Neuron (in vitro differentiated cells): ENCODE measurements at regions not wholly inside any gene's neighbourhood (a gene's known extent, or its start where the extent isn't known, plus 50 kb on each side); places are given as distances from the start of the nearest gene placed in this dataset.

ENCODE experiments used
- H2AFZ ChIP-seq: one replicate; pipeline ENCODE4 v1.6.1; 2013; ENCODE audit warnings: low read depth, mild to moderate bottlenecking, inconsistent platforms, low read length, moderate library complexity
- H3K27me3 ChIP-seq: one replicate; pipeline ENCODE4 v1.6.1; 2013; ENCODE audit warnings: low read length; ENCODE audit not compliant: insufficient read depth
- H3K36me3 ChIP-seq: one replicate; pipeline ENCODE4 v1.6.1; 2013; ENCODE audit warnings: low read length; ENCODE audit not compliant: insufficient read depth
- H3K4me1 ChIP-seq: one replicate; pipeline ENCODE4 v1.6.1; 2013; ENCODE audit warnings: low read length; ENCODE audit not compliant: insufficient read depth
- H3K4me3 ChIP-seq: 2 replicates; pipeline ENCODE4 v1.5.1; 2013; ENCODE audit warnings: mild to moderate bottlenecking, low read length, moderate library complexity
- H3K9me3 ChIP-seq: one replicate; pipeline ENCODE4 v1.6.1; 2013; ENCODE audit warnings: low read length

DNA sequence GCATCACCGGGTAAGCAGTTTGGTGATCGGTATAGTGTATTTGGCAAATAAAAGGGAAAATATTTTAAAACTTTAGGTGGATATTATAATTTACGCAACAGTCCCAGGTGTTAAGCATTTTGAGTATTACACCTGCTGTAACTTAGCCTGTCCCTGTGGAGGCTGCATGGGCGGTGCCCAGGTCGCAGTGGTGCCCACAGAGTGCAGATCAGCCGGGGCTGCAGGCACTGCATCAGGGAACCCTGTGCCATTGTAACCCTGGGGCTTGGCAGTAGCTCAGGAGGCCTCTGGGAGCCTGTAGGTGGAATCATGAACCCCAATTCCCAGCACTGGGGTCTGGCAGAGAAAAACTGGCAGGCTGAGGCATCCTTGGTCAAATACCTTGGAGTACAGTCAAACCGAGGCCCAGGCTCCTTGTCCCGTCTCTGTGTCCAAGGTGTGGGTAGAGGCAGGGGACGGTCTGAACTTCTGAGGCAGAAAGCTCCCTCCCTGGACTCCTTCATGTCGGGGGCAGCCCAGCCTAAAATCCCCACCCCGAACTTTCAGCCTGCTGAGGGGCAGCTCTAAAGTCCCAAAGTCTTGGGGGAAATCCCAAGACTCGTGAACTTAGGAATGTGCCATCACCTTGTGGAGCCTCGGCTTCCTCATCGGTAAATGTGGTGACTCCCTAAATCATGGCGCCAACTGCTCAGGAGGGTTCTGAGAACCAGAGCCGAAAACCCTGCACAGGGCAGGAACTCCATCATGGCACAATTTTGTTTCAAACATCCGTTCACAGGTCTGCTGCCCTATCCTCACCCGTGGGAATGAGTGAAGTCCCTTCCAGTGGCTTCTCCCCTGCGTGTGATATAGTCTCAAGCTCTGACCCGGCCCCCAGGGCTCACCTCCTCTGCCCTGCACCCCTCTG is 85.7 kb downstream of the INHBB start:
- H3K36me3 ChIP-seq, result no peaks in the 10 kb centered on the region
- H3K27me3 ChIP-seq, result peaks cover 65% of the 10 kb centered on the region
- H2AFZ ChIP-seq, result no peak overlapping the region
- no peak overlapping the region for H3K4me3 ChIP-seq
- H3K9me3 ChIP-seq, result no peaks in the 10 kb centered on the region
- H3K4me1 ChIP-seq, result no peaks in the 10 kb centered on the region

DNA sequence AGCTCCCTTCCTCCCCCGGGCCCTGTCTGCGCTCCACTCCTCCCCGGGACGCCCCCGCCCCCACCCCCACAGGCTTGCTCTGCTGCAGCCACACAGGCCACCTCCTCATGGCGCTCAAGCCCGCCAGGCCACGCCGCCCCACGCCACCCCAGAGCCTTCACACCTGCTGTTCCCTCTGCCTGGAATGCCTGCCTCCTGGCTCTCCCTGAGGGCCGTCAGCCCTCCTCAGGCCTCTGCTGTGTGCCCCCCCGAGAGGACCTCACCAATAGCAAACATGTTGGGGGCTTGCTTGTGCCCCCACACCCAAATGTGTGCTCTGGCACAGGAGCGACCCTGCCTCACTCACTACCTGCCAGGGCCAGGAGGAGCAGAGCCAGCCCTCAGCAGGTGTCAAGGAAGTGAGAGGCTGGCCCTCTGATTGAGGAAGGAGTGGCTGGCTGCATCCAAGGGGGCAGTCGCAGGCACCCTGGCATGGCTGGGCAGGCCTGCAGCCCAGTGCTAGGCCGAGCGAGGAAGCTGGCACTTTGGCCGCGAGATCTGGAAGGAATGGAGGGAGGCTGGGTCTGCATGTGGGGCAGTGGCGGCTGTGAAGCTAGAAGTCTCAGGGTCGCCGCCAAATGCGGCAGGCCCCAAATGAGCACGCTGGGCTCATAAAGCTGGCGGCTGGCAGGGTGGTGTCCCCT is 86.5 kb downstream of the INHBB start:
- H3K27me3 ChIP-seq, result peaks cover 65% of the 10 kb centered on the region
- no peak overlapping the region for H2AFZ ChIP-seq
- no peaks in the 10 kb centered on the region for H3K9me3 ChIP-seq
- H3K4me3 ChIP-seq, result no peak overlapping the region
- H3K36me3 ChIP-seq, result no peaks in the 10 kb centered on the region
- no peaks in the 10 kb centered on the region for H3K4me1 ChIP-seq

DNA sequence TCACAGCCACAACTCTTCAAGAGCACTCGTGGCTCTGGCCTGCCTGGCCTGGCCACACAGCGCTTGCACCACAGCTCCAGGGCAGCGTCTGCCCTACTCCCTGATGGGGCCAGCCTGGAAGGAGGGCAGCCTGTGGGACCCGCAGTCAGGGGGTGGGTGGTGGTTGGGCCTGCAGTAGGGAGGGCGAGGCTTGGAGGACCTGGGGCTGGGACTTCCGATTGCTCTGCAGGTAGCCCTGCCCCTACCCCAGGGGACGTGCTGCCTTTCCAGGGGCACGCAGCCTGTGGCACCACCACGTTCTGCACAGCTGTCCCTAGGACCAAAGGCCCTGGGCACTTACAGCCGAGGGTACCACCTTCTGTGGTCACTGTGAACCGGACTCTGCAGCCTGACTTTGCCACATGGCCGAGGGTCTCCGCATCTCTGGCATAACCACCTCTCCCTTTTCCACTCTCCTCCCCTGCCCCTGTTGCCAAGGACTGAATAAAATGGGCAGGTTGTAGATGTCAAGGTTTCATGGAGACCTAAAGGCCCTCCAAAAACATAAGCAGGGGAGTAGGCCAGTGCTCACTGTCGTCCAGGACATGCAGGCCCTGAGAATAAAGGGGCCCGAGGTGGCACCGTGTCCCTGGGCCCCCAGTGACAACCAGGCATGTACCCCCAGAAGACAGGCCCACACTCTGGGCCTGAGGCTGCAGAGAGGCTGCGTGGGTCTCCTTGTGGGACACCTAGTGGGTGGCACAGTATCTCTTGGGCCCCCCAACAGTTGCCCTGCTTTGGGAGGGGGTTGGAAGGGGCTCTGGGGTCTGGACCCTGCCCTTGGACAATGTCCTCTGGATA is 87.3 kb downstream of the INHBB start:
- H3K9me3 ChIP-seq, result no peaks in the 10 kb centered on the region
- no peaks in the 10 kb centered on the region for H3K4me1 ChIP-seq
- H3K4me3 ChIP-seq, result no peak overlapping the region
- no peaks in the 10 kb centered on the region for H3K36me3 ChIP-seq
- peaks cover 65% of the 10 kb centered on the region for H3K27me3 ChIP-seq
- H2AFZ ChIP-seq, result no peak overlapping the region

DNA sequence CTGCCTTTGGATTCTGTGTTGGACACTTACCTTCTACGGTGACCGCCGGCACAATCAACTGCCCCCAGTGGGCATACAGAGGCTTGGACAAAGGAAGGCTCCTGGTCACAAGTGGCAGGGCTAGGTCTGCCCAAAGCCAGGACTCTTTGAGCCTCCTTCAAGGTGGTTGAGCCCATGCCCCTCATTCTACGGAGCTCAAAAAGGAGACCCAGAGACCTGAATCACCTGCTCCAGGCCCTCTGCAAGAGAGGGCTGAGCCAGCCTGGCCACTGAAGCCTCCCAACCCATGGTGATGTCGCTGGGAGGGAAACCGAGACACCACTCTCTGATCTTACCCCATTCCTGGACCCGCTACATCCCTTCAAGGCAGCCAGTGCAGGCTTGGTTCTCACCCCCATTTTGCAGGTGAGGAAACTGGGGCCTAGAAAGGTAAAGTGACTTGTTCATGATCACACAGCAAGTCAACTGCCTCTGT is 87.9 kb downstream of the INHBB start:
- Histone ChIP-seq H3K36me3 (no peaks in the 10 kb centered on the region), H3K4me3 (no peak overlapping the region), H3K4me1 (no peaks in the 10 kb centered on the region), H3K27me3 (peaks cover 63% of the 10 kb centered on the region), H3K9me3 (no peaks in the 10 kb centered on the region), H2AFZ (no peak overlapping the region)

DNA sequence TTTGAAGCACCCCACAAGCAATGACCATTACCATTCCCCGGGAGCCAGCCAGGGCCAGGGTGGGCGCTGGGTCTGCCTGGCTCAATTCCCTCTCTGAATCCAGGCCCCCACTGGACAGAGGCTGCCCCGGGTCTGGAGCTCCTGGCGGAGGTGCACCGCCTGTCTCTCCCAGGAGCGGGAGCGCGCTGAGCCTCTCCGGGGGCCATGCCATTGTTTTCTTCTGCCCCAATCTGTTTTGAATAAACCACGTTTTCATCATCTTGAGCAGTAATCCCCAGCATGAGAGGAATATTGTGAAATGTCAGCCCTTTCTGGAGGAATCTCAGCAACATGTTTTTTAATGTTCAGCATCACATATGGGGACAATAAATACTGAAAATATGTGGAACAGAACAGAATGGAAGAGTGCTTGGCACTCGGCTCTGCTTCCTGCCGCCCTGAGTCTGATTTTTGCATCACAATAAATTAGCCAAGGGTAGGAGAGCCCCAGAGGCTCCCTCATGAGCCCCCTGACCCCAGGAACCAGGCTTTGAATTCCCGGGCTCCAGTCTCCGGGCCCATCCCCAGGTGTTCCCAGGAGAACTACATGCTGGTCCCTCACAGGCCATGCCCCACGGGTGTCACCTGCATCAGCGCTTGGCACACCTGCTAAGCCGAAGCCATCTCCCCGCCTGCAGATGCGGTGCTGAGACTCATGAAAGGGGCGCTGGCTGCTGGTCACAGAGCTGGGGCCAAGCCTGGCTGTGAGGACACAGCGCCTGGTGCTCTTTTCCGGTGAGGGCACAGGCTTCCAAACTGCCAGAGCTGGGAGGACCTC is 88.8 kb downstream of the INHBB start:
- Histone ChIP-seq H2AFZ (no peak overlapping the region), H3K4me3 (no peak overlapping the region)

DNA sequence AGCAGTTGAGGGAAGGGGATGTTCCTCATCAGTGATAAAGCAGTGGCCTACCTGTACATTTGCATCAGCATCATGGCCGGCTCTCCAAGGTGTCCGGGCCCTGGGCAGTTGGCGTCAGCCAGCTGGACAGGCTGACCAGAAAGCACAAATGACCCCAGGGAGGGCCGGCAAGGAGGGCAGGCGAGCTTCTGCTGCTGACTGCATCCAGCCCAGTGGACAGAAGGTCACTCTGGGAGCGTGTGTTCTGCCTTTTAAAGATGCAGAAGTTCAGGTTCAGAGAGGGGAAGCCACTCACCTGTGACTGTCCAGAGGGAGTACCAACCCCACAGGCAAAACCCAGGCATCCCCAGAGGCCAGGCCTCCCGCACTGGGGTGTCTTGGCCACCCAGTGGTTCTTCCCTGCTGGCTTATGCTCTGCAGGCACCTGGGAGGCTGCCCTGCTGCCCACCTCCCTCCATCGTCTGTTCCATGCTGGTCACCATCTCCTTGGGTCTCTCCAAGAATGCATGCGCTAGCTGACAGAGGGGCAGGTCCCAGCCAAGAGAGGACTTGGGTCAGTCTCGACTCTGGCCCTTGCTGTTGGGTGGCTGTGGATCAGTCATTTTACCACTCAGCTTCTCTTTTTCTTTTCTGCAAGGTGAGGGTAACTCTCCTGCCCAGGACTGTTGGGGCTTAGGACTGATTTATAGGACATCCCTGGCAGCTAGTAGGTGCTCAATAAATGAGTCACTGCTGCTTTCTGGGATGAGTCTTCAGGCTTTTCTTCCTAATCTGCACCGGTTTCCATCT is 89.9 kb downstream of the INHBB start:
- no peaks in the 10 kb centered on the region for H3K36me3 ChIP-seq
- no peaks in the 10 kb centered on the region for H3K4me1 ChIP-seq
- no peak overlapping the region for H2AFZ ChIP-seq
- peaks cover 66% of the 10 kb centered on the region for H3K27me3 ChIP-seq
- no peak overlapping the region for H3K4me3 ChIP-seq
- H3K9me3 ChIP-seq, result no peaks in the 10 kb centered on the region

More for the DNA sequence above, 88.8 kb downstream of the INHBB start:
- H3K4me1 ChIP-seq, result no peaks in the 10 kb centered on the region
- no peaks in the 10 kb centered on the region for H3K9me3 ChIP-seq
- H3K36me3 ChIP-seq, result no peaks in the 10 kb centered on the region
- peaks cover 65% of the 10 kb centered on the region for H3K27me3 ChIP-seq

DNA sequence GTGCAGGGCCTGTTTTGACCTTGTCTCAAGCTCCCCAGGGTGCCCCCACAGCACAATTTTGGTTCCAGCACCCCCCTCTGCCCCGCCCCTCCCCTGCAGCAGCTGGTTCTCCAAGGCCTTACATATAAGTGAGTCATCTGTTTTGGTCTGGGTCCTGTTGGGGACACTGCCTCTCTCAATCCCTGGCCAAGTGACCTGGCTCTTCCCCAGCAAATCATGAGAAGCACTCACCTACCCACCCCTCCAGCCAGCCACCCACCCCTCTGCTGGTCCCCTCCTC is 90.5 kb downstream of the INHBB start:
- Histone ChIP-seq H3K4me3 (no peak overlapping the region), H3K27me3 (peaks cover 67% of the 10 kb centered on the region), H3K4me1 (peaks cover 4% of the 10 kb centered on the region), H3K36me3 (no peaks in the 10 kb centered on the region), H3K9me3 (no peaks in the 10 kb centered on the region), H2AFZ (no peak overlapping the region)

DNA sequence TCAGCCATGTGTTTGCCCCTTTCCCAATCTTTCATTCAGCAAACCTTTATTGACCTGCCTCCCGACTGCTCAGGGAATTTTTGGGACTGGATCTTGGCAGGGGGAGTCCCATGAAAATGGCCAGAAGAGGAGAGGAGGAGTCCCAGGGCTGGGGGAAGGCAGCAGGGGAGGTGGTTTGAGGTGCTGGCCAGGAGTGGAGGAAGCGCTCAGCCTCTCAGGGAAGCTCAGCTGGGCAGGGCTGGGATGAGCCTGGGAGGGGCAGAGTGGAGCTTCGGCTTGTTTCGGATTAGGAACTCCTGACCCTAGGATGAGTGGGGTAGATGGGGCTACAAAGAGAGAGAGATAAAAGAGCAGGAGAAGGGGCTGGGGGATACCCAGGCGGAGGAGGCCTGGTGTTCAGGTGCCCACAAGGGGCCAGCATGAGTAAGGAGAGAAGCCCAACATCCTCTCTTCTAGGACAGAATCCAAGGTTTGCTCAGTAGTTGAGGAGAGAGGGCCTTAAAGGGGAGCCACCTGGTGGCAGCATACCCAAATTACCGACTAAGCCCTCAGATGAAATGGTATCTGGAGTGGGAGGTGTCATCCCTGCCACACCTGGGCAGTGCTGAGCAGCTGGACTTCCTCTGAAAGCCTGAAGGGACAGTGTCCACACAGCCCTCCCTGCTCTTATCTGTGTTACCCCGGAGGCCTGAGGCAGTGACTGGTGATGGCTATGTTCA is 91.1 kb downstream of the INHBB start:
- peaks cover 11% of the 10 kb centered on the region for H3K4me1 ChIP-seq
- peaks cover 67% of the 10 kb centered on the region for H3K27me3 ChIP-seq
- H3K9me3 ChIP-seq, result no peaks in the 10 kb centered on the region
- no peak overlapping the region for H3K4me3 ChIP-seq
- H3K36me3 ChIP-seq, result no peaks in the 10 kb centered on the region
- no peak overlapping the region for H2AFZ ChIP-seq

DNA sequence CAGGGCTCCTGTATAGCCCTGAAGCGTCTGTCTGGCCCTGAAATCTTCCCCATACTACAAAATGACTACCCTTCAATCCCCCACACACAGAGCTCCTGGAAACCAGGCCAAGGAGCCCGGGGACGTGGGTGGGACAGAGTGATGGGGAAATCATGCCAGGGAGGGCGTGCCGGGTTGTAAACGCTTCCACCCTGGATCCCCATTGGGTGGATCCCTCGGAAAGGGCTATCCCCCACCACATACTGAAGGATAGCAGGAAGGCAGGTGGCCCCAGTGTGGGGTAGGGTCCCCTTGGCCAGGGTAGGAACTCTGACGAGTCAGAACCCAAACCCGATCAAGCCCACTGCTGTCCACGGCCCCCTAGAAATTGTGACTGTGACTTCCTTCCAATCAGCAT is 91.7 kb downstream of the INHBB start:
- no peaks in the 10 kb centered on the region for H3K9me3 ChIP-seq
- H3K4me1 ChIP-seq, result peaks cover 17% of the 10 kb centered on the region
- no peak overlapping the region for H2AFZ ChIP-seq
- peaks cover 69% of the 10 kb centered on the region for H3K27me3 ChIP-seq
- no peak overlapping the region for H3K4me3 ChIP-seq
- H3K36me3 ChIP-seq, result no peaks in the 10 kb centered on the region

DNA sequence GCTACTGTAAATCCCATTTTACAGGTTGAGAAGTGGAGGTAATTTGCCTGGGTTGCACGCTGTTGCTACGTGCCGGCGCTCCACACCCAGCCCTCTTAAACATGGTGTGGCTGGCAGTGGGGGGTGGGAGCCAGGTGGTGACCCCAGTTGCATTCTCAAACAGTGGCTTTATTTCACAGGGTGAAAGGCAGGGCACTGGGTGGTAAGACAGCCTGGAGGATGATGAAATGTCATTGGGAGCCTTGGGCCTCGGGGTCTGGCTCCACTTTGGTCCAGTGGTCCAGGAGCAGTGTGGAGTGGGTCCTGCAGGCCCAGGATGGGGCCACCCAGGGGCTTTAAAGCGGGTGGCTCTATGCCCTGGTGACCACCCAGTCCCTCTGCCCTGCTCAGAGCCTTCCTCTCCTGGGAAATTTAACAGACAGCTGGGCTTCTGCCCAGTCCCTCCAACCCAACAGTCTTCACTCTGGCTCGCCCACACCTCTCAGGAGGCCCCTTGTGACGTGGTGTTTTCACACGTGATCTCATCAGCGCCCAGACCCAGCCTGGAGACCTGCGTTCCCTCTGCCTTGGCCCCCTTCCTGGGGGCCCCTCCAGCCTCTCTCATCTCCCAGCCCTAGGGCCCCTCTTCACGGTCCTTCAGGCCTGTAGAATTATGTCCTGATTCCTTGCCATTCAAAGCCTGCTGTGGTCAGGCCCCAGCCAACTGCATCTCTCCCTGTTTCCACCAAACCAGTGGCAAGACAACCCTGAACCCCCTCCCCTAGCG is 92.5 kb downstream of the INHBB start:
- Histone ChIP-seq H3K4me3 (no peak overlapping the region), H3K9me3 (no peaks in the 10 kb centered on the region), H3K36me3 (no peaks in the 10 kb centered on the region), H2AFZ (no peak overlapping the region), H3K27me3 (peaks cover 69% of the 10 kb centered on the region), H3K4me1 (peaks cover 17% of the 10 kb centered on the region)

DNA sequence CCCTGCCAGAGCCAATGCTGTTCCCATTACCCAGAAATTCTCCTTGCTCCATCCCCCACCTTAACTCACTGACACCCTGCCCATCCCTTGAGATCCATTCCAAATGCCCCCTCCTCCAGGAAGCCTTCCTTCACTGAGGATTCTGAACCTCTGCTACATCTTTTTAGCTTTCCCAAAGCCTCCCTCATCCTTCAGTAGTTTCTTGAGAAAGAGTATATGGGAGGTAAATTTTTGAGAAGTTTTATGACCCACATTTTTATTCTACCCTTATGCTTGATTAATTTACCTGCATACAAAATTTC is 93.1 kb downstream of the INHBB start:
- Histone ChIP-seq H2AFZ (no peak overlapping the region), H3K36me3 (no peaks in the 10 kb centered on the region), H3K4me3 (no peak overlapping the region), H3K9me3 (no peaks in the 10 kb centered on the region), H3K4me1 (peaks cover 17% of the 10 kb centered on the region), H3K27me3 (peaks cover 69% of the 10 kb centered on the region)
